ENCODE measurements at regions not wholly inside any gene's neighbourhood (a gene's known extent, or its start where the extent isn't known, plus 50 kb on each side); places are given as distances from the start of the nearest gene placed in this dataset.

DNA sequence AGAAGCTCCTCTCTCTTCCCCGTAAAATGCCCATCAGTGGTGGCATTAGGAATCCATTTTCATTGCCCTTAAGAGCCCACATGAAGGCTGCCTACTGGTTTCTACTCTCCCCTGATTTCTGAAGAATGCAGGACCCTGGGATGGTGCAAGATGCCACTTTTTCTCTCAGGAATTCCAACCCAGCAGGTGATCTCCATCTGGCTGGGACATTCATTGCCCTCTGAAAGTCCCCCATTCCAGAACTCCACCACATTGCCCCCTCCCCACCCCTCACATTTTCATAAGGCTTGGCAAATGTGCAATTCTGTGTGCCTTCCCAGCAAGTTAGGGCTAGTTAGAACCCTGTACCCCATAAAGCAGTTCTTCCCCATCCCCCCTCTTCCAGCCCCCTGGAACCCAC is 88.0 kb downstream of the BANF2 start:
- no peak for DNase-seq (ENCODE audit: low spot score)

- no peak for DNase-seq (ENCODE audit: low spot score)
Measured at GRCh38 chr20:17786221-17786718, 86.5 kb downstream of the BANF2 start.

Measured in pons (tissue), 1 donor.